Vagina (tissue), 2 donors: ENCODE measurements at regions not wholly inside any gene's neighbourhood (a gene's known extent, or its start where the extent isn't known, plus 50 kb on each side); places are given as distances from the start of the nearest gene placed in this dataset.

ENCODE experiments used
- POLR2A ChIP-seq, 2 donors: fragments of 450-650 bp; IDR thresholded peaks; one replicate each; pipeline ENCODE4 v1.6.1; 2017; ENCODE audit warnings: antibody characterized with exemption in 2 of 2, mild to moderate bottlenecking in 2 of 2, moderate library complexity in 2 of 2
- POLR2AphosphoS5 ChIP-seq, 2 donors: sonication (generic); formaldehyde crosslinking; IDR thresholded peaks; one replicate each; pipeline ENCODE4 v1.9.0; 2017; ENCODE audit warnings: antibody characterized with exemption in 2 of 2, mild to moderate bottlenecking in 2 of 2, low read depth in 1 of 2; ENCODE audit not compliant: insufficient read depth in 1 of 2
- TF ChIP-seq, protein P1 (sequence below), 3 experiments: fragments of 450-650 bp in 2 of 3; fragments of 200-600 bp in 1 of 3; sonication (generic) in 1 of 3; IDR thresholded peaks; one replicate each; pipeline ENCODE4 v1.5.1; 2017 to 2019; ENCODE audit warnings: antibody characterized with exemption in 3 of 3, mild to moderate bottlenecking in 2 of 3, moderate library complexity in 2 of 3

DNA sequence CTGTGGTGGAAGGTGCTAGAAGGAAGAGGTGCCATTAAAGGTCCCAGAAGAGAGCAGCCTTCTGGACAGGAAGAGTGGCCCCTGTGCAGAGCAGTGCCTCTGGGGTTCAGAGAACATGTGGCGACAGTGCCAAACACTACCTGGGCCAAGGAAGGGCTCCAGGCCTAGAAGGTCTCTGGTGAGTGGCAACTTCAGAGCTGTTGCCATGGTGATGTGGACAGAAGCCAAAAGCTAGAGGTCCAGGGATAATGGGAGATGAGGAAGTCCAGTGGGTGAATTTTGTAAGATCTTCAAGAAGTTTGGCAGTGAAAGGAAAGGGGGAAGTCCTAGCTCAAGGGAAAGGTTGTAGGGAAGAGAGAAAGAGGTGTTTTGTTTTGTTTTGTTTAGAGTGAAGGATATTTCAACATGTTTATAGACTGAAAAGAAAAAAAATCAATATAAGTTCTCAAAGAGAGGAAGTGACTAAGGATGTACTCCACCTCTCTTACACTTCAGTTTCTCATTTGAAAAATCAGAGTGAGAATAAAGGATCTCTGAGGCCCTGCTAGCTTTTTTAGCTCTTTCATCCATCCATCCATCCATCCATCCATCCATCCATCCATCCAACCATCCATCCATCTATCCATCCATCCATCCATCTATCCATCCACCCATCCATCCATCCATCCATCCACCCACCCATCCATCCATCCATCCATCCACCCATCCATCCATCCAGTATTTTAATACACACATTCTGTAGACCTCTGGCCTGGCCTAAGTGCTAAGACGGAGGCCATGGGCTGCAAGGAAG, 77.1 kb upstream of the DUSP5 start:
- TF ChIP-seq, protein P1, sequence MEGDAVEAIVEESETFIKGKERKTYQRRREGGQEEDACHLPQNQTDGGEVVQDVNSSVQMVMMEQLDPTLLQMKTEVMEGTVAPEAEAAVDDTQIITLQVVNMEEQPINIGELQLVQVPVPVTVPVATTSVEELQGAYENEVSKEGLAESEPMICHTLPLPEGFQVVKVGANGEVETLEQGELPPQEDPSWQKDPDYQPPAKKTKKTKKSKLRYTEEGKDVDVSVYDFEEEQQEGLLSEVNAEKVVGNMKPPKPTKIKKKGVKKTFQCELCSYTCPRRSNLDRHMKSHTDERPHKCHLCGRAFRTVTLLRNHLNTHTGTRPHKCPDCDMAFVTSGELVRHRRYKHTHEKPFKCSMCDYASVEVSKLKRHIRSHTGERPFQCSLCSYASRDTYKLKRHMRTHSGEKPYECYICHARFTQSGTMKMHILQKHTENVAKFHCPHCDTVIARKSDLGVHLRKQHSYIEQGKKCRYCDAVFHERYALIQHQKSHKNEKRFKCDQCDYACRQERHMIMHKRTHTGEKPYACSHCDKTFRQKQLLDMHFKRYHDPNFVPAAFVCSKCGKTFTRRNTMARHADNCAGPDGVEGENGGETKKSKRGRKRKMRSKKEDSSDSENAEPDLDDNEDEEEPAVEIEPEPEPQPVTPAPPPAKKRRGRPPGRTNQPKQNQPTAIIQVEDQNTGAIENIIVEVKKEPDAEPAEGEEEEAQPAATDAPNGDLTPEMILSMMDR (IDR thresholded peaks at IDR 0.05): no peak
- TF ChIP-seq POLR2A (IDR thresholded peaks at IDR 0.05) (no peak), POLR2AphosphoS5 (IDR thresholded peaks at IDR 0.05; ENCODE audit: insufficient read depth in 1 of 2, low read depth in 1 of 2) (no peak)
